ENCODE measurements at regions not wholly inside any gene's neighbourhood (a gene's known extent, or its start where the extent isn't known, plus 50 kb on each side); places are given as distances from the start of the nearest gene placed in this dataset.

- Mint-ChIP-seq H3K27me3 (no peaks in the 10 kb centered on the region), H3K4me1 (no peaks in the 10 kb centered on the region), H3K4me3 (no peak overlapping the region), H3K9me3 (peaks cover 0 to 6% (median 0%) of the 10 kb centered on the region in 7 donors), H3K27ac (no peak overlapping the region), H3K36me3 (no peaks in the 10 kb centered on the region)
- DNase-seq (no peak), ATAC-seq (ENCODE audit: low read depth in 2 of 2) (no peak)
- Histone ChIP-seq H3K4me1 (ENCODE audit: control insufficient read depth, insufficient read depth, low read length, poor library complexity, severe bottlenecking) (no peaks in the 10 kb centered on the region), H3K27ac (ENCODE audit: insufficient read depth, low read length, poor library complexity, severe bottlenecking) (no peak overlapping the region), H3K9me3 (ENCODE audit: control insufficient read depth in 2 of 2, low read length in 2 of 2) (no peaks in the 10 kb centered on the region), H3K4me3 (ENCODE audit: low read depth, low read length) (no peak overlapping the region), H3K27me3 (ENCODE audit: control insufficient read depth, insufficient read depth, low read length) (no peaks in the 10 kb centered on the region), H3K36me3 (ENCODE audit: control insufficient read depth, insufficient read depth, low read length) (no peaks in the 10 kb centered on the region)
Observed at GRCh38 chr19:28862238-28862637, 350.7 kb downstream of the UQCRFS1 start.

- ATAC-seq (ENCODE audit: low read depth in 2 of 2) = no peak
- Mint-ChIP-seq H3K27me3 (no peaks in the 10 kb centered on the region), H3K36me3 (no peaks in the 10 kb centered on the region), H3K4me1 (no peaks in the 10 kb centered on the region), H3K9me3 (peaks cover 0 to 6% (median 4%) of the 10 kb centered on the region in 7 donors), H3K27ac (no peak overlapping the region), H3K4me3 (no peak overlapping the region)
- Histone ChIP-seq H3K27ac (ENCODE audit: insufficient read depth, low read length, poor library complexity, severe bottlenecking) (no peak overlapping the region), H3K27me3 (ENCODE audit: control insufficient read depth, insufficient read depth, low read length) (no peaks in the 10 kb centered on the region), H3K36me3 (ENCODE audit: control insufficient read depth, insufficient read depth, low read length) (no peaks in the 10 kb centered on the region), H3K4me3 (ENCODE audit: low read depth, low read length) (no peak overlapping the region), H3K9me3 (ENCODE audit: control insufficient read depth in 2 of 2, low read length in 2 of 2) (no peaks in the 10 kb centered on the region), H3K4me1 (ENCODE audit: control insufficient read depth, insufficient read depth, low read length, poor library complexity, severe bottlenecking) (no peaks in the 10 kb centered on the region)
- DNase-seq = no peak
Observed at GRCh38 chr19:28859811-28860210, 353.1 kb downstream of the UQCRFS1 start.

GRCh38 chr19:28858933-28859332 lies 354.0 kb downstream of the UQCRFS1 start:
- ATAC-seq (ENCODE audit: low read depth in 2 of 2) (no peak), DNase-seq (no peak)
- Histone ChIP-seq H3K27ac (ENCODE audit: insufficient read depth, low read length, poor library complexity, severe bottlenecking) (no peak overlapping the region), H3K9me3 (ENCODE audit: control insufficient read depth in 2 of 2, low read length in 2 of 2) (no peaks in the 10 kb centered on the region), H3K27me3 (ENCODE audit: control insufficient read depth, insufficient read depth, low read length) (no peaks in the 10 kb centered on the region), H3K36me3 (ENCODE audit: control insufficient read depth, insufficient read depth, low read length) (no peaks in the 10 kb centered on the region), H3K4me3 (ENCODE audit: low read depth, low read length) (no peak overlapping the region), H3K4me1 (ENCODE audit: control insufficient read depth, insufficient read depth, low read length, poor library complexity, severe bottlenecking) (no peaks in the 10 kb centered on the region)
- Mint-ChIP-seq H3K27ac (no peak overlapping the region), H3K27me3 (no peaks in the 10 kb centered on the region), H3K4me3 (no peak overlapping the region), H3K9me3 (peaks cover 0 to 11% (median 2%) of the 10 kb centered on the region in 7 donors), H3K36me3 (no peaks in the 10 kb centered on the region), H3K4me1 (no peaks in the 10 kb centered on the region)

GRCh38 chr19:28857967-28858366 lies 355.0 kb downstream of the UQCRFS1 start:
- H3K27ac Mint-ChIP-seq = no peak overlapping the region
- no peaks in the 10 kb centered on the region for H3K4me1 ChIP-seq (ENCODE audit: control insufficient read depth, insufficient read depth, low read length, poor library complexity, severe bottlenecking)
- no peak for ATAC-seq (ENCODE audit: low read depth in 2 of 2)

GRCh38 chr19:28855216-28855615 lies 357.7 kb downstream of the UQCRFS1 start:
- Histone ChIP-seq H3K4me3 (ENCODE audit: low read depth, low read length) (no peak overlapping the region), H3K27me3 (ENCODE audit: control insufficient read depth, insufficient read depth, low read length) (no peaks in the 10 kb centered on the region), H3K27ac (ENCODE audit: insufficient read depth, low read length, poor library complexity, severe bottlenecking) (no peak overlapping the region), H3K9me3 (ENCODE audit: control insufficient read depth in 2 of 2, low read length in 2 of 2) (no peaks in the 10 kb centered on the region), H3K4me1 (ENCODE audit: control insufficient read depth, insufficient read depth, low read length, poor library complexity, severe bottlenecking) (no peaks in the 10 kb centered on the region), H3K36me3 (ENCODE audit: control insufficient read depth, insufficient read depth, low read length) (no peaks in the 10 kb centered on the region)
- Mint-ChIP-seq H3K27ac (no peak overlapping the region), H3K4me3 (no peak overlapping the region), H3K27me3 (no peaks in the 10 kb centered on the region), H3K36me3 (no peaks in the 10 kb centered on the region), H3K4me1 (no peaks in the 10 kb centered on the region), H3K9me3 (peaks cover 0 to 14% (median 1%) of the 10 kb centered on the region in 7 donors)
- no peak for DNase-seq
- ATAC-seq (ENCODE audit: low read depth in 2 of 2) = no peak

More at GRCh38 chr19:28857967-28858366, 355.0 kb downstream of the UQCRFS1 start:
- H3K4me3 ChIP-seq (ENCODE audit: low read depth, low read length) = no peak overlapping the region
- no peaks in the 10 kb centered on the region for H3K4me1 Mint-ChIP-seq
- H3K27me3 Mint-ChIP-seq = no peaks in the 10 kb centered on the region
- H3K9me3 Mint-ChIP-seq = peaks cover 0 to 14% (median 3%) of the 10 kb centered on the region in 7 donors
- no peaks in the 10 kb centered on the region for H3K36me3 Mint-ChIP-seq
- no peak for DNase-seq
- no peak overlapping the region for H3K27ac ChIP-seq (ENCODE audit: insufficient read depth, low read length, poor library complexity, severe bottlenecking)
- H3K36me3 ChIP-seq (ENCODE audit: control insufficient read depth, insufficient read depth, low read length) = no peaks in the 10 kb centered on the region
- H3K4me3 Mint-ChIP-seq = no peak overlapping the region
- no peaks in the 10 kb centered on the region for H3K27me3 ChIP-seq (ENCODE audit: control insufficient read depth, insufficient read depth, low read length)
- H3K9me3 ChIP-seq (ENCODE audit: control insufficient read depth in 2 of 2, low read length in 2 of 2) = no peaks in the 10 kb centered on the region

- peaks cover 0 to 5% (median 0%) of the 10 kb centered on the region in 7 donors for H3K9me3 Mint-ChIP-seq
- Histone ChIP-seq H3K27ac (ENCODE audit: insufficient read depth, low read length, poor library complexity, severe bottlenecking) (no peak overlapping the region), H3K4me1 (ENCODE audit: control insufficient read depth, insufficient read depth, low read length, poor library complexity, severe bottlenecking) (no peaks in the 10 kb centered on the region), H3K27me3 (ENCODE audit: control insufficient read depth, insufficient read depth, low read length) (no peaks in the 10 kb centered on the region), H3K9me3 (ENCODE audit: control insufficient read depth in 2 of 2, low read length in 2 of 2) (no peaks in the 10 kb centered on the region), H3K36me3 (ENCODE audit: control insufficient read depth, insufficient read depth, low read length) (no peaks in the 10 kb centered on the region), H3K4me3 (ENCODE audit: low read depth, low read length) (no peak overlapping the region)
- no peak overlapping the region for H3K4me3 Mint-ChIP-seq
- H3K4me1 Mint-ChIP-seq = no peaks in the 10 kb centered on the region
- no peak for DNase-seq
- H3K36me3 Mint-ChIP-seq = no peaks in the 10 kb centered on the region
- ATAC-seq (ENCODE audit: low read depth in 2 of 2) = no peak
- no peaks in the 10 kb centered on the region for H3K27me3 Mint-ChIP-seq
- no peak overlapping the region for H3K27ac Mint-ChIP-seq
Observed at GRCh38 chr19:28847468-28847867, 365.5 kb downstream of the UQCRFS1 start.

GRCh38 chr19:28846094-28846812 lies 366.7 kb downstream of the UQCRFS1 start:
- peaks cover 0 to 5% (median 0%) of the 10 kb centered on the region in 7 donors for H3K9me3 Mint-ChIP-seq
- no peaks in the 10 kb centered on the region for H3K36me3 ChIP-seq (ENCODE audit: control insufficient read depth, insufficient read depth, low read length)
- no peak overlapping the region for H3K4me3 Mint-ChIP-seq
- ATAC-seq (ENCODE audit: low read depth in 2 of 2) (no peak), DNase-seq (no peak)
- no peaks in the 10 kb centered on the region for H3K27me3 ChIP-seq (ENCODE audit: control insufficient read depth, insufficient read depth, low read length)
- no peak overlapping the region for H3K4me3 ChIP-seq (ENCODE audit: low read depth, low read length)
- no peak overlapping the region for H3K27ac Mint-ChIP-seq
- H3K36me3 Mint-ChIP-seq = no peaks in the 10 kb centered on the region
- H3K9me3 ChIP-seq (ENCODE audit: control insufficient read depth in 2 of 2, low read length in 2 of 2) = no peaks in the 10 kb centered on the region
- H3K27me3 Mint-ChIP-seq = no peaks in the 10 kb centered on the region
- H3K4me1 Mint-ChIP-seq = no peaks in the 10 kb centered on the region
- H3K27ac ChIP-seq (ENCODE audit: insufficient read depth, low read length, poor library complexity, severe bottlenecking) = no peak overlapping the region
- H3K4me1 ChIP-seq (ENCODE audit: control insufficient read depth, insufficient read depth, low read length, poor library complexity, severe bottlenecking) = no peaks in the 10 kb centered on the region

Data from CD4-positive, CD25-positive, alpha-beta regulatory T cell (primary cell).